Breast epithelium (tissue), 4 donors: ENCODE measurements at regions not wholly inside any gene's neighbourhood (a gene's known extent, or its start where the extent isn't known, plus 50 kb on each side); places are given as distances from the start of the nearest gene placed in this dataset.
A peak's percentile ranks its signal among the peaks of the same experiment; 100 is the strongest.

Experiments
- DNase-seq, 2 donors: peaks; one replicate each; pipeline ENCODE4 v3.0.0-alpha.2; 2019; ENCODE audit warnings: low spot score in 2 of 2
- H3K27ac ChIP-seq, 2 donors: fragments of 200-600 bp; sonication (generic) in 1 of 2; one replicate each; pipeline ENCODE4 v1.5.1; 2016 to 2019; ENCODE audit warnings: mild to moderate bottlenecking in 1 of 2
- H3K27me3 ChIP-seq, 2 donors: fragments of 200-600 bp; sonication (generic) in 1 of 2; one replicate each; pipeline versions ENCODE4 v1.5.1 to v1.6.0; 2017 to 2019; ENCODE audit warnings: control low read depth in 1 of 2, mild to moderate bottlenecking in 1 of 2
- H3K36me3 ChIP-seq: fragments of 200-600 bp; one replicate; pipeline ENCODE4 v1.5.1; 2019
- H3K4me1 ChIP-seq, 2 donors: fragments of 200-600 bp; sonication (generic); one replicate each; pipeline ENCODE4 v1.5.1; 2016 to 2019; ENCODE audit warnings: control low read depth in 1 of 2
- H3K4me3 ChIP-seq, 3 donors: fragments of 200-600 bp; sonication (generic); 1 replicate in 2 of 3; 2 replicates in 1 of 3; pipeline ENCODE4 v1.5.1; 2016 to 2019; ENCODE audit warnings: mild to moderate bottlenecking in 3 of 3, moderate library complexity in 2 of 3
- H3K9me3 ChIP-seq, 2 donors: fragments of 200-600 bp; sonication (generic) in 1 of 2; one replicate each; pipeline ENCODE4 v1.5.1; 2016 to 2019; ENCODE audit warnings: control low read depth in 1 of 2
- CTCF ChIP-seq, 3 donors: fragments of 450-650 bp; IDR thresholded peaks; one replicate each; pipeline ENCODE4 v1.5.1; 2016 to 2017; ENCODE audit warnings: antibody characterized with exemption in 3 of 3, mild to moderate bottlenecking in 3 of 3, moderate library complexity in 3 of 3
- POLR2A ChIP-seq: fragments of 450-650 bp; IDR thresholded peaks from one replicate; pipeline ENCODE4 v1.6.1; 2016; ENCODE audit warnings: antibody characterized with exemption, mild to moderate bottlenecking, moderate library complexity
- POLR2AphosphoS5 ChIP-seq, 3 donors: sonication (generic); formaldehyde crosslinking; IDR thresholded peaks; one replicate each; pipeline ENCODE4 v1.6.1; 2017; ENCODE audit warnings: antibody characterized with exemption in 3 of 3
- intact Hi-C: fragments of 100-400 bp; cut with DNase I; formaldehyde crosslinking; loops from one replicate; pipeline ENCODE4 v1.15.1; 2023; ENCODE audit warnings: low total_unique reads

GRCh38 chr11:134921938-134922337 lies 509.9 kb upstream of the B3GAT1 start:
- no peaks in the 10 kb centered on the region for H3K9me3 ChIP-seq
- H3K27ac ChIP-seq: no peak overlapping the region

GRCh38 chr11:134920851-134921608 lies 509.0 kb upstream of the B3GAT1 start:
- H3K27me3 ChIP-seq: no peaks in the 10 kb centered on the region
- no peaks in the 10 kb centered on the region for H3K4me1 ChIP-seq
- no peaks in the 10 kb centered on the region for H3K36me3 ChIP-seq
- DNase-seq: no peak
- no peak overlapping the region for H3K4me3 ChIP-seq
- H3K27ac ChIP-seq: no peak overlapping the region
- H3K9me3 ChIP-seq: no peaks in the 10 kb centered on the region
- intact Hi-C loops: no loop called here
- TF ChIP-seq POLR2AphosphoS5 (IDR thresholded peaks at IDR 0.05): no peak
- no peak for TF ChIP-seq POLR2A
- TF ChIP-seq CTCF (IDR thresholded peaks at IDR 0.05): no peak

More at GRCh38 chr11:134921938-134922337, 509.9 kb upstream of the B3GAT1 start:
- H3K4me1 ChIP-seq: no peaks in the 10 kb centered on the region
- peak in 1 of 2 donors; percentile 37 for DNase-seq
- TF ChIP-seq POLR2A: no peak
- TF ChIP-seq CTCF (IDR thresholded peaks at IDR 0.05): no peak
- no peak for TF ChIP-seq POLR2AphosphoS5 (IDR thresholded peaks at IDR 0.05)
- H3K27me3 ChIP-seq: no peaks in the 10 kb centered on the region
- no peaks in the 10 kb centered on the region for H3K36me3 ChIP-seq
- intact Hi-C loops: no loop called here
- H3K4me3 ChIP-seq: no peak overlapping the region

GRCh38 chr11:134916421-134917213 lies 504.6 kb upstream of the B3GAT1 start:
- Histone ChIP-seq H3K27ac (peak overlapping the region in 1 of 2 donors; percentile 23), H3K27me3 (no peaks in the 10 kb centered on the region), H3K4me1 (no peaks in the 10 kb centered on the region), H3K36me3 (no peaks in the 10 kb centered on the region), H3K9me3 (no peaks in the 10 kb centered on the region), H3K4me3 (no peak overlapping the region)
- intact Hi-C loops: no loop called here
- DNase-seq: no peak
- TF ChIP-seq POLR2AphosphoS5 (IDR thresholded peaks at IDR 0.05) (no peak), CTCF (IDR thresholded peaks at IDR 0.05) (no peak), POLR2A (no peak)

GRCh38 chr11:134915881-134916280 lies 503.8 kb upstream of the B3GAT1 start:
- H3K27ac ChIP-seq: no peak overlapping the region
- H3K36me3 ChIP-seq: no peaks in the 10 kb centered on the region
- no peaks in the 10 kb centered on the region for H3K4me1 ChIP-seq
- intact Hi-C loops: no loop called here
- no peaks in the 10 kb centered on the region for H3K9me3 ChIP-seq
- no peaks in the 10 kb centered on the region for H3K27me3 ChIP-seq
- no peak for DNase-seq
- H3K4me3 ChIP-seq: no peak overlapping the region
- no peak for TF ChIP-seq POLR2A
- no peak for TF ChIP-seq POLR2AphosphoS5 (IDR thresholded peaks at IDR 0.05)
- TF ChIP-seq CTCF (IDR thresholded peaks at IDR 0.05): no peak

- Histone ChIP-seq H3K27ac (no peak overlapping the region), H3K4me3 (no peak overlapping the region), H3K9me3 (no peaks in the 10 kb centered on the region), H3K4me1 (no peaks in the 10 kb centered on the region), H3K27me3 (no peaks in the 10 kb centered on the region), H3K36me3 (no peaks in the 10 kb centered on the region)
- TF ChIP-seq POLR2A: no peak
- no peak for TF ChIP-seq POLR2AphosphoS5 (IDR thresholded peaks at IDR 0.05)
- no peak for TF ChIP-seq CTCF (IDR thresholded peaks at IDR 0.05)
- intact Hi-C loops: no loop called here
- DNase-seq: no peak
These were observed 503.2 kb upstream of the B3GAT1 start for GRCh38 chr11:134915212-134915611.
